Activated naive CD8-positive, alpha-beta T cell treated with anti-CD3 and anti-CD28 coated beads, Interleukin-2, amount 50 U/mL, for 24 hours (primary cell): ENCODE measurements at regions not wholly inside any gene's neighbourhood (a gene's known extent, or its start where the extent isn't known, plus 50 kb on each side); places are given as distances from the start of the nearest gene placed in this dataset.
"Not testable (repeated sequence)": the region's sequence is repeated elsewhere in the genome, so short reads cannot be mapped to it uniquely, and the experiment has no call there.

Source experiments
- ATAC-seq: fragments of 150-1000 bp; cut with Tn5 transposase; one replicate; pipeline ENCODE4 v1.10.0; 2021
- DNase-seq: peaks from one replicate; pipeline ENCODE4 v3.0.0; 2021
- H3K27ac Mint-ChIP-seq: one replicate; pipeline ENCODE4 v1.8.0; 2021; ENCODE audit warnings: mild to moderate bottlenecking, mixed read lengths
- H3K27me3 Mint-ChIP-seq: one replicate; pipeline ENCODE4 v1.8.0; 2021; ENCODE audit warnings: mixed read lengths
- H3K36me3 Mint-ChIP-seq: one replicate; pipeline ENCODE4 v1.8.0; 2021; ENCODE audit warnings: low read depth, mixed read lengths
- H3K4me1 Mint-ChIP-seq: one replicate; pipeline ENCODE4 v1.8.0; 2021; ENCODE audit warnings: mixed read lengths
- H3K4me3 Mint-ChIP-seq: one replicate; pipeline ENCODE4 v1.8.0; 2021; ENCODE audit warnings: mild to moderate bottlenecking, moderate library complexity, mixed read lengths
- H3K9me3 Mint-ChIP-seq: one replicate; pipeline ENCODE4 v1.8.0; 2021; ENCODE audit warnings: mixed read lengths

DNA sequence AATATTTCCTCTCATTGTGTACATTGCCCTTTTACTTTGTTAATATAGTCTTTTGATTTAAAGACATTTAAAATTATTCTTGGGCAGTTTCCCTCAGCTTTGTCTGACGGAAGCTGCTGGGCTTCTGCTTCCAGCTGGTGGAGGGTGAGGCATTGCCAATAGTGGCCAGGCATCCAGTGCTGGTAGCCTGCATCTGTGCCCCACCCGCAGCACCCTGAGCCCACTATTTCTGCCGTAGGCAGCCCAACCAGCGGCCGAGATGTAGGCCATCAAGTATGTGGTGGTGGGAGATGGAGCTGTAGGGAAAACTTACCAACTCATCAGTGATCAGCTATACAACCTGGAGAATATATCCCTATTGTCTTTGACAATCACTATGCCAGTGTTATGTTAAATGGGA is 226.0 kb upstream of the SYNCRIP start:
- Mint-ChIP-seq H3K27me3 (no peaks in the 10 kb centered on the region), H3K36me3 (no peaks in the 10 kb centered on the region), H3K4me1 (peaks cover 2% of the 10 kb centered on the region), H3K9me3 (peaks cover 3% of the 10 kb centered on the region), H3K4me3 (no peak overlapping the region), H3K27ac (no peak overlapping the region)
- ATAC-seq (no peak), DNase-seq (no peak)

DNA sequence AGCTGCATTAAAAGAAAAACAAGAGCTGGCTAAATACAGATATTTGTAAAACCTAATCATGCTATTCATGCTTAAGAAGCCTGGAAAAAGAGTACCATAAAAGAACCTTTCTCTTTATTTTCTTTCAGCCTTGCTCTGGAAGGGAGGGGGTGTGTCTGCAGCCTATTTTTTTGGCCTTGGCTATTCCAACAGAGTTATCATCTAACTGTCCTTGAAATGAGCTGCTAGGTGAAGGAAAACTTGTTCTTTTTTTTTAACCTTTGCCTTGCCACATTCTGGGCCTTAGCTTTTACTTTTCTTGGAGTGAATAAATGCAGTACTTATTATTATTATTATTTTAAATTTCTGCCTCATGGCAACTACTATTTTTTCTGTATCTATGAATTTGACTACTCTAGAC is 224.9 kb upstream of the SYNCRIP start:
- H3K9me3 Mint-ChIP-seq, result no peaks in the 10 kb centered on the region
- ATAC-seq (no peak), DNase-seq (no peak)
- no peak overlapping the region for H3K27ac Mint-ChIP-seq
- no peak overlapping the region for H3K4me3 Mint-ChIP-seq
- H3K4me1 Mint-ChIP-seq, result peaks cover 2% of the 10 kb centered on the region
- no peaks in the 10 kb centered on the region for H3K36me3 Mint-ChIP-seq
- H3K27me3 Mint-ChIP-seq, result peaks cover 3% of the 10 kb centered on the region

DNA sequence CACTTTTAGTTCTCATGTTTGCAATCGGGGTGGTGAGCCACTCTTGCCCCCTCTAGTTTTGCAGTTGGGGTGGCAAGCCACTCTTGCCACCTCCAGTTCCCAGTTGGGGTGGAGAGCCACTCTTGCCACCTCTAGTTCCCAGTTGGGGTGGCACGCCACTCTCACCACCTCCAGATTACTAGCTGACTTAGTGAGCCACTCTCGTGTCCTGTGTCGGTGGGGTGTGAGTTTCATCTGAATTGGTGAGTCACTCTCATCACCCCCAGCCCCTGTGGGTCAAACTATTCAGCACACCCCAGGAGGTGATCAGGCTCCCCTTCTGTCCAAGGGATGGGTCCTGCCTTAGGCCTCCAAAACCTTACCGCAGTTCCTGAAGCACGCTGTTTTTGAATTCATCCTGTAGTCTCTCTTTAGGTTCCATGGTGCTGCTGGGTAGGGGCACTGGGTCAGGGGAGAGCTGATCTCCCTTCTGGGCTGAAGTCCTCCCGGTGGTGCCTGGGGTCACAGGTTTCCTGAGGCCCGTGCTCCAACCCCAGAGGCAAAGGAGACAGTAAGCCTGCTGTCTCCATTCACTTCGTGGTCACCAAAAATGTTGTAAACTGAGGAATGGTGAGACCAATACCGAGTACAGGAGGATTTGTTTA is 224.2 kb upstream of the SYNCRIP start:
- Mint-ChIP-seq H3K4me3 (no peak overlapping the region), H3K27me3 (peaks cover 3% of the 10 kb centered on the region), H3K27ac (no peak overlapping the region), H3K36me3 (no peaks in the 10 kb centered on the region), H3K4me1 (peaks cover 2% of the 10 kb centered on the region), H3K9me3 (no peaks in the 10 kb centered on the region)
- ATAC-seq (peak; percentile 28), DNase-seq (no peak)

DNA sequence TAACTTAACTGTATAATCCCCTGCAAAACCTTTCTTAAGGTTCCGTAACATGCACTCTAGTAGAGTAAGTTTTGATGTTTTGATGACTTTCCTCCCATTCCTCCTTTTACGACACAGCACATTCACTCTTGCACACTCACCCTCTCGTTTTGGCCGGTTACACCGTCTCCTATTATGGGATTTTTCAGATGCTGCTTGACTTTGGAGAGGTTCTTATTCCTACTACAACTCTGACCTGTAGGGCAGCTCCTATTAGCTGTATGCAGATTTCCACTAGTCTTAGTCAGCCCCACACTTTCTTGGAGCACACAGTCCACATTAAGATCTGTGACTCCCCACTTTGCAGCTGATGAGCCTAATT is 223.7 kb upstream of the SYNCRIP start:
- peaks cover 2% of the 10 kb centered on the region for H3K4me1 Mint-ChIP-seq

DNA sequence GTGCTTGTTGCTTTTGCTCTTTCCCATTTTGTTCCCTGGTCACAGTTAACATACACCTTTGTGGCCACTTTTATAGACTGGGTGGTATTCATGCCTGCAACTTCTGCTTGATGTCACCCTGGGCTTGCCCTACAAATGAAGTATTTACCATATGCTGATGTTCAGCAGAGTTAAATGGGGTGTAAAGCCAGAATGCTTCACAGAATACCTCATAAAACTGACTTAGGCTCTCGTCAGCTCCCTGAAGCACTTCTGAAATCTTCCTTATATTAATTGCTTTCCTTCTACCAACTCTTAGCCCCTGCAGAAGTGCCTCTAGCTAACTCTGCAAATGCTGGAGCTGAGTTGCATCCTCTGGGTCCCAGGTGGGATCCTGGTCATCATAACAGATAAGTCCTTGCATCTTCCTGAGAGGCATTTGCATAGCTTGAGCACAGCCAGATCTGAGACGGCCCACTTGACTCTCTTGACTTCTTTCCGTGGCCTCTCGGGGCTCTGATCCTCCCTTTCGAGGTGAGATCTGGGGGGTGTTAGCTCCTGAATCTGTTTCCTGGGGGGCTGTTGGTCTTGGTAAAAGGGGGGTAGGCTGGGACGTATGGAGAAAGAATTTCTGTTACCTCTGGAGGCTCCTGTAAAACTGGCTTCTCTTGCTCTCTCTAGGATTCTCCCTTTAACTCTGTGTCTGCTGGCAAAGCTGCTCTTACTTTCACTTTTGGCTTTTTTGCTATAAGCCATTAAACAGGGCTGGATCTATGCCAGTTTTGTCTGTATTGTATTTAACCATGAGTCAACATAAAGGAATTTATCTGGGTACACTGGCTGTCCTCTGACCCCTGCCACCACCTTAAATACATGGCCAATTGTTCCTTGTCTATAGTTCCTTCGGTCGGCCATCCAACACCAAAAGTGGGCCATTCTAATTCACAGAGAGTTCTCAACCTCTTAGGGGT is 223.0 kb upstream of the SYNCRIP start:
- Mint-ChIP-seq H3K27me3 (peaks cover 3% of the 10 kb centered on the region), H3K9me3 (no peaks in the 10 kb centered on the region), H3K36me3 (no peaks in the 10 kb centered on the region), H3K27ac (no peak overlapping the region), H3K4me3 (no peak overlapping the region), H3K4me1 (peaks cover 2% of the 10 kb centered on the region)
- ATAC-seq, result no peak
- DNase-seq, result no peak

More for the DNA sequence above, 223.7 kb upstream of the SYNCRIP start:
- ATAC-seq, result no peak
- Mint-ChIP-seq H3K4me3 (no peak overlapping the region), H3K36me3 (no peaks in the 10 kb centered on the region), H3K27me3 (peaks cover 3% of the 10 kb centered on the region), H3K27ac (no peak overlapping the region), H3K9me3 (no peaks in the 10 kb centered on the region)
- no peak for DNase-seq

DNA sequence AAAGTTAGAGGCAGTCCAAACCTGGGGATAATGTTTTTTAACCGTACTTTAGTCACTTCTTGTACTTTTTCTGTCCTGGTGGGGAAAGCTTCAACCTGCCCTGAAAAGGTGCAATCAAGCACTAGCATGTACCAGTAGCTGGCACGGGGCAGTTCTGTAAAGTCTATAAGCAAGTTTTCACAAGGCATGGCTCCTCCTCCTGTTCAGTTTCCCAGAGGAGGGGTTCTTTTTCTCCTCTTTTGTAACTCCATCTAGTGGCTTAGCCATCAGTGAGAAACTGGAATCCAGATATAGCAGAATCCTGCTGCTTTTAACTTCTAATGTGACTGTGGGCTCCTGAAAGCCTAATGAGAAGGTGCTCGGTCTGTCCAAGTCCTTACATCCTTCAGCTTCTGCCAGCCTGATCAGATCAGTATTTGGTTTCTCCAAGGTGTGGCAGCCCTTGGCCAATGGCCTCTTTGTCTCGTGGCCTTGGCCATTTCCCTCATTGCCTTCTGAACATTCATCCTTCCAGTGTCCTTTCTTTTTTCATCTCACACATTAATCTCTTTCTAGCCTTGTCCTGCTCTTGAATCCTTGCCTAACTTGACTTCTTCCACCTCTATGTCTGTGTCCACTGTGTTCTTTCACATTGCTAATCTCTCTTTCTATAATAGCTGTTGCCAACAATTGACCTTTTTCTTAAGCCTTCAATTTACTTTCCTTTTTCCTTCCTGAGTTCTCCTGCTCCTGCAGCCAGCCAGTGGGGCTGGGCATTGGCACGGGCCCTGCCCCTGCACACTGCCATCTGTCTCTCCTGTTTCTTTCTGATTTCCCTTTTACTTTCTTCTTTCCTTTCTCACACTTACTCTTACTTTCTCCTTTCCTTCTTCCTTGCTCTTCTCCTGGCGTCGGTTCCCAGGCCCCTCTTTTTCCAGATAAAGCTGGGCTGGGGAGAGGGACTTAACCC is 222.0 kb upstream of the SYNCRIP start:
- no peak overlapping the region for H3K27ac Mint-ChIP-seq
- H3K36me3 Mint-ChIP-seq, result no peaks in the 10 kb centered on the region
- ATAC-seq, result no peak
- H3K4me1 Mint-ChIP-seq, result peaks cover 2% of the 10 kb centered on the region
- no peak for DNase-seq
- H3K27me3 Mint-ChIP-seq, result peaks cover 5% of the 10 kb centered on the region
- no peaks in the 10 kb centered on the region for H3K9me3 Mint-ChIP-seq
- H3K4me3 Mint-ChIP-seq, result no peak overlapping the region

DNA sequence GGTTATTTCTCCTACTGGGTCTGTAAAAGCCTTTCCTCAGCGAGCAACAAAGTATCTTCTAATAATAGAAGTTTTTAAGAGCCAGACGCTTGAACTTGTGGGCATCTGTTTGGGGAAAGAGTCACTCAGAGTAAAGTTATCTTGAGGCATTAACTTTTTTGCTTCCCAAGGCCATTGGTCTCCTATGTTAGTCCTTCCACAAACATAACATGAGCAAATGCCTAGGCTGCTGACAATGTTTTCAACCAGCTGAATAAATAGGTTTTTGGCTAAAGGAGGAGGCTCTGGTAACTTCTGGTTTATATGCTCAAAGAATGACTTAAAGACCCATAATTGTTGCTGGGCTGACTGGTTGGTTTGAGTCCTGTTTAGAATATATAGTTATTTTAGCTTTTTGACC is 213.5 kb upstream of the SYNCRIP start:
- Mint-ChIP-seq H3K9me3 (no peaks in the 10 kb centered on the region), H3K36me3 (no peaks in the 10 kb centered on the region), H3K4me3 (no peak overlapping the region), H3K27me3 (peaks cover 2% of the 10 kb centered on the region), H3K27ac (no peak overlapping the region), H3K4me1 (no peaks in the 10 kb centered on the region)
- ATAC-seq (no peak), DNase-seq (no peak)

DNA sequence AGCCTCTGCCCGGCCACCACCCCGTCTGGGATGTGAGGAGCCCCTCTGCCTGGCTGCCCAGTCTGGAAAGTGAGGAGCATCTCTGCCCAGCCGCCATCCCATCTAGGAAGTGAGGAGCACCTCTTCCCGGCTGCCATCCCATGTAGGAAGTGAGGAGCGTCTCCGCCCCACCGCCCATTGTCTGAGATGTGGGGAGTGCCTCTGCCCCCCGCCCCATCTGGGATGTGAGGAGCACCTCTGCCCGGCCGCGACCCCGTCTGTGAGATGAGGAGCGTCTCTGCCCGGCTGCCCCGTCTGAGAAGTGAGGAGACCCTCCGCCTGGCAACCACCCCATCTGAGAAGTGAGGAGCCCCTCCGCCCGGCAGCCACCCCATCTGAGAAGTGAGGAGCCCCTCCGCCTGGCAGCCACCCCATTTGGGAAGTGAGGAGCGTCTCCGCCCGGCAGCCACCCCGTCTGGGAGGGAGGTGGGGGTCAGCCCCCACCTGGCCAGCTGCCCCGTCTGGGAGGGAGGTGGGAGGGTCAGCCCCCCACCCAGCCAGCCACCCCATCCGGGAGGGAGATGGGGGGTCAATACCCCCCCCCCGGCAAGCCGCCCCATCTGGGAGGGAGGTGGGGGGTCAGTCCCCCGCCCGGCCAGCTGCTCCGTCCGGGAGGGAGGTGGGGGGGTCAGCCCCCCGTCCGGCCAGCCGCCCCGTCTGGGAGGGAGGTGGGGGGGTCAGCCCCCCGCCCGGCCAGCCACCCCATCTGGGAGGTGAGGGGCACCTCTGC is 195.8 kb upstream of the SYNCRIP start:
- not testable (repeated sequence) for H3K4me1 Mint-ChIP-seq, DNase-seq, H3K27me3 Mint-ChIP-seq, H3K4me3 Mint-ChIP-seq, H3K27ac Mint-ChIP-seq, H3K36me3 Mint-ChIP-seq, ATAC-seq
- peaks cover 21% of the 10 kb centered on the region for H3K9me3 Mint-ChIP-seq

DNA sequence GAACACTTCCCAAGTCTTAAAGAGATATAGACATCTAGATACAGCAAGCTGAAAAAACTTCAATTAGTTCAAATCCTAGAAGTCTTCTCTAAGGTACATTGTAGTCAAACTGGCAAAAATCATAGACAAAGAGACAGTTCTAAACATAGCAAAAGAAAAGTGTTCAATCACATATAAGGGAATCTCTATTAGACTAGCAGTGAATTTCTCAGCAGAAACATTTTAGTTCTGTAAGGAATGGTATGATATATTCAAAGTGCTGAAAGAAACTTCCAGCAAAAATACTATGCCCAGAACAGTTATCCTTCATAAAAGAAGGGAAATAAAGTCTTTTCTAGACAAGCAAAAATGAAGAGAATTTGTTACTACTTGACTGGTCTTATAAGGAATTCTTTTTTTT is 186.3 kb upstream of the SYNCRIP start:
- Mint-ChIP-seq H3K9me3 (peaks cover 28% of the 10 kb centered on the region), H3K27ac (no peak overlapping the region), H3K4me1 (no peaks in the 10 kb centered on the region), H3K4me3 (no peak overlapping the region), H3K36me3 (no peaks in the 10 kb centered on the region), H3K27me3 (no peaks in the 10 kb centered on the region)
- ATAC-seq, result no peak
- DNase-seq, result no peak

DNA sequence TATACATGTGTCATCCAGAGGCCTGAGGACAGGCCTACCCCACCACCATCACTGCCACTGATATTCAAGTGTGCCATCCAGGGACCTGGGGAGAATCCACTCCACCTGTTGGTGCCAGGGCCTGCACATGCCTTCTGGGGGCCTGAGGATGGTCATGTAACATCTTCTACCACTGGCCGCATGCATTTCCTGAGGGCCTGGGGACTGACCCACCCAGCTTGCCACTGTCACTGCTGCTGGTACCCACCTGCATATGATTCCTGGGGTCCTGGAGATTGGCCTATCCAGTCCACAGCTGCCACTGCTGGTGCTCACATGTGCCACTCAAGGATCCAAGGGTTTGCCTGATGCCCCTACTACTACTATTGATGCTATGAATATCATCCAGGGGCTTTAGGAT is 184.3 kb upstream of the SYNCRIP start:
- Mint-ChIP-seq H3K27me3 (no peaks in the 10 kb centered on the region), H3K27ac (no peak overlapping the region), H3K4me1 (no peaks in the 10 kb centered on the region), H3K4me3 (no peak overlapping the region), H3K36me3 (no peaks in the 10 kb centered on the region), H3K9me3 (peaks cover 27% of the 10 kb centered on the region)
- DNase-seq (no peak), ATAC-seq (no peak)

DNA sequence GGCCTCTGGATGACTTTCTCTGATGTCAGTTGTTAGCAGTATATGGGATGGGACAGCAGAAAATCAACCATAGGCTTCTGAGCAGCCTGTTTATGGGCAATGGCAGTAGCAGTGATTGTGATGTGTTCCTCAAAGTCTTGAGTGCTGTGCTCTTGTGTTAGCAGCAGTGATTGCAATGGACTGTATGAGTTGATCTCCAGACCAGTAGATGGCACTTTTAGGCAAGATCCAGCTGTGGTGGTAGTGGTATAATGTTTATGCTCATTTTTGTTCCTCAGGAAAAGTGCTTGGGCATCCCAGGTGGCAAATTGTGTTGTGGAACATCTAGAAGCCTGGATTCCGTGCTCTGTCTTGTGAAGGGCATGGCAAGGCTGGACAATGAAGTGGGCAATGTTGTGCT is 181.6 kb upstream of the SYNCRIP start:
- no peaks in the 10 kb centered on the region for H3K4me1 Mint-ChIP-seq
- peaks cover 25% of the 10 kb centered on the region for H3K9me3 Mint-ChIP-seq
- H3K36me3 Mint-ChIP-seq, result no peaks in the 10 kb centered on the region
- ATAC-seq (no peak), DNase-seq (no peak)
- no peaks in the 10 kb centered on the region for H3K27me3 Mint-ChIP-seq
- H3K4me3 Mint-ChIP-seq, result no peak overlapping the region
- no peak overlapping the region for H3K27ac Mint-ChIP-seq

DNA sequence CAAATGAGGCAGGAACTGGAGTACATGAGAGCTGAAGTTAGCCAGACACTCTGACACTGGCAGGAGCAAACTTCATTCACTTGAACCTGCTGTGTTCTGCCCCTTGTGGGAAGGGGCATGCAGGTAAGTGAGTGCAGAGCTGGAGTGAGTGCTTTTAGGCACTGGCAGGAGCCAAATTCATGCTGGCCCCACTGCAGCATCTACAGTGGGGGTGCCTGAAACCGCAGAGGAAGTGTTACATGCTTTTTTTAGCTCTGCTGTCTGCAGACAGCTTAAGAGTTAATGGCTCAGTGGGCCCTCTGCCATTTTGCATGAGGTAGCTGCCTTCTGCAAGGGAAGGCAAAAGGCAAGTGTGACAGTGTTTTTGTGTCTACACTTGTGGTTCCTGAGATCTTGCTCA is 167.9 kb upstream of the SYNCRIP start:
- no peak for DNase-seq
- no peak overlapping the region for H3K27ac Mint-ChIP-seq
- peaks cover 15% of the 10 kb centered on the region for H3K9me3 Mint-ChIP-seq
- no peak for ATAC-seq
- peaks cover 5% of the 10 kb centered on the region for H3K27me3 Mint-ChIP-seq
- H3K4me3 Mint-ChIP-seq, result no peak overlapping the region
- H3K4me1 Mint-ChIP-seq, result no peaks in the 10 kb centered on the region
- no peaks in the 10 kb centered on the region for H3K36me3 Mint-ChIP-seq

DNA sequence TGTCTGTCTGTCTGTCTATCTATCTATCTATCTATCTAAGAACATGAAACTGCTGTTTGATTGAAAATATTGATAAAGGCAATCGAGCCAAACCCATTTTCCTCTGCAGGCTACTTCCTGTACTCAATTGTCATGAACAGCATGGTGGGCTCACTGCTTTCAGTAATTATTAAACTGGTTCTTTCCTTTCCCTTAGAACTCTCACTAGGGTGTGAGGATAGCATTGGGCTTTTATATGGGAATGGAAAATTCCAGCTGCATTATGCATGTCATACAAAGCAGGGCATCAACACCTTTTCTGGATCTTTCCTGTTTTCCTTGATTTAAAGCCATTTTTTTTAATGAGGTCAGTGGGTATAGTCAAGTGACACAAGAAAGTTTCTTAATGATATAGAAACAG is 161.0 kb upstream of the SYNCRIP start:
- DNase-seq, result no peak
- Mint-ChIP-seq H3K9me3 (peaks cover 7% of the 10 kb centered on the region), H3K27ac (no peak overlapping the region), H3K27me3 (peaks cover 2% of the 10 kb centered on the region), H3K36me3 (no peaks in the 10 kb centered on the region), H3K4me1 (no peaks in the 10 kb centered on the region), H3K4me3 (no peak overlapping the region)
- ATAC-seq, result no peak

DNA sequence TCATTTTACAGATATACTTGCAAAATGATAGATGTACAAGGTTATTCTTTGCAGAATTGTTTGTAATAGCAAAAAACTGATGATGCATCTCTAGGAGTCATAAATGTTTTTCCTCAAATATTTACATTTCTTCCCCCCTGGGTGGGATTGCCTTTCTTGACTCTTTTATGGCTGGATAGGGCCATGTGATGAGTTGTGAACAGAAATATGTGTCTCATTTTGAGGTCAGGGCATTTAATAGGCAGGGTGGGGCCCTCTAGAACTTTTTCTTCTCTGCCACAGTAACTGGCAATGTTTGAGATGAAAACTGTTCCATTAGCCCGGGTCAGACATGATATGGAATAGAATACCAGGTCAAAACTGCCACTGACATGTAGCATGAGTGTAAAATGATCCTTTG is 159.5 kb upstream of the SYNCRIP start:
- H3K27ac Mint-ChIP-seq, result no peak overlapping the region
- DNase-seq, result no peak
- H3K4me1 Mint-ChIP-seq, result no peaks in the 10 kb centered on the region
- H3K27me3 Mint-ChIP-seq, result peaks cover 2% of the 10 kb centered on the region
- peaks cover 4% of the 10 kb centered on the region for H3K9me3 Mint-ChIP-seq
- H3K36me3 Mint-ChIP-seq, result no peaks in the 10 kb centered on the region
- no peak for ATAC-seq
- H3K4me3 Mint-ChIP-seq, result no peak overlapping the region
